GM23248 (cell line): ENCODE measurements at regions not wholly inside any gene's neighbourhood (a gene's known extent, or its start where the extent isn't known, plus 50 kb on each side); places are given as distances from the start of the nearest gene placed in this dataset.
"Not testable (repeated sequence)": the region's sequence is repeated elsewhere in the genome, so short reads cannot be mapped to it uniquely, and the experiment has no call there.

ENCODE experiments used
- DNase-seq: peaks from one replicate; pipeline ENCODE4 v3.0.0-alpha.2; 2015
- H2AFZ ChIP-seq: fragments of 200-600 bp; sonication (generic); 2 replicates; pipeline ENCODE4 v1.6.1; 2016; ENCODE audit warnings: antibody characterized with exemption
- H3F3A ChIP-seq: fragments of 200-600 bp; sonication (generic); 2 replicates; pipeline ENCODE4 v1.6.1; 2016; ENCODE audit warnings: mild to moderate bottlenecking, antibody characterized with exemption, mixed run types; ENCODE audit not compliant: insufficient read depth
- H3K27ac ChIP-seq: fragments of 200-600 bp; sonication (generic); 2 replicates; pipeline ENCODE4 v1.5.1; 2016; ENCODE audit warnings: mild to moderate bottlenecking
- H3K27me3 ChIP-seq: fragments of 200-600 bp; sonication (generic); replicated peaks from 2 replicates; pipeline ENCODE4 v1.6.1; 2016; ENCODE audit warnings: mild to moderate bottlenecking; ENCODE audit not compliant: insufficient read depth
- H3K36me3 ChIP-seq: fragments of 200-600 bp; sonication (generic); 2 replicates; pipeline ENCODE4 v1.6.1; 2016; ENCODE audit warnings: low read depth, mild to moderate bottlenecking
- H3K4me1 ChIP-seq: fragments of 200-600 bp; sonication (generic); 2 replicates; pipeline ENCODE4 v1.6.1; 2016; ENCODE audit warnings: mild to moderate bottlenecking; ENCODE audit not compliant: insufficient read depth
- H3K4me2 ChIP-seq: fragments of 200-600 bp; sonication (generic); one replicate; pipeline ENCODE4 v1.6.1; 2016; ENCODE audit warnings: mild to moderate bottlenecking; ENCODE audit not compliant: unreplicated experiment
- H3K4me3 ChIP-seq: fragments of 200-600 bp; sonication (generic); 2 replicates; pipeline ENCODE4 v1.5.1; 2016; ENCODE audit warnings: mild to moderate bottlenecking
- H3K79me2 ChIP-seq: fragments of 200-600 bp; sonication (generic); 2 replicates; pipeline ENCODE4 v1.6.1; 2016; ENCODE audit warnings: mild to moderate bottlenecking; ENCODE audit not compliant: insufficient read depth
- H3K9ac ChIP-seq: fragments of 200-600 bp; sonication (generic); 2 replicates; pipeline ENCODE4 v1.6.1; 2016; ENCODE audit warnings: mild to moderate bottlenecking
- H3K9me2 ChIP-seq: fragments of 200-600 bp; sonication (generic); 2 replicates; pipeline ENCODE4 v1.6.1; 2016; ENCODE audit warnings: mixed run types, mild to moderate bottlenecking, moderate library complexity; ENCODE audit not compliant: insufficient read depth
- H3K9me3 ChIP-seq: fragments of 200-600 bp; sonication (generic); one replicate; pipeline ENCODE4 v1.6.1; 2017; ENCODE audit warnings: low read depth
- H4K20me1 ChIP-seq: fragments of 200-600 bp; sonication (generic); 2 replicates; pipeline ENCODE4 v1.6.0; 2016; ENCODE audit not compliant: insufficient read depth
- EZH2 ChIP-seq: fragments of 200-600 bp; sonication (generic); IDR thresholded peaks from 2 replicates; pipeline ENCODE4 v1.6.1; 2018; ENCODE audit warnings: antibody characterized with exemption, mild to moderate bottlenecking; ENCODE audit not compliant: insufficient read depth, poor library complexity, severe bottlenecking
- EZH2phosphoT487 ChIP-seq: fragments of 200-600 bp; sonication (generic); IDR thresholded peaks from 2 replicates; pipeline ENCODE4 v1.6.1; 2018; ENCODE audit warnings: antibody characterized with exemption, moderate library complexity, mild to moderate bottlenecking, low read depth; ENCODE audit not compliant: insufficient read depth
- WGBS, 2 experiments: methylation state at CpG; one replicate each; pipeline ENCODE4 v1.1.6; 2015 to 2017; ENCODE audit warnings: low lambda C conversion rate in 2 of 2, low coverage in 1 of 2; ENCODE audit errors: missing lambda C conversion rate in 2 of 2; 5-methylcytosine and 5-hydroxymethylcytosine counted together
- in situ Hi-C: fragments of 300-500 bp; cut with MboI; formaldehyde crosslinking; loops from 2 replicates; pipeline ENCODE4 v1.15.0; 2020

DNA sequence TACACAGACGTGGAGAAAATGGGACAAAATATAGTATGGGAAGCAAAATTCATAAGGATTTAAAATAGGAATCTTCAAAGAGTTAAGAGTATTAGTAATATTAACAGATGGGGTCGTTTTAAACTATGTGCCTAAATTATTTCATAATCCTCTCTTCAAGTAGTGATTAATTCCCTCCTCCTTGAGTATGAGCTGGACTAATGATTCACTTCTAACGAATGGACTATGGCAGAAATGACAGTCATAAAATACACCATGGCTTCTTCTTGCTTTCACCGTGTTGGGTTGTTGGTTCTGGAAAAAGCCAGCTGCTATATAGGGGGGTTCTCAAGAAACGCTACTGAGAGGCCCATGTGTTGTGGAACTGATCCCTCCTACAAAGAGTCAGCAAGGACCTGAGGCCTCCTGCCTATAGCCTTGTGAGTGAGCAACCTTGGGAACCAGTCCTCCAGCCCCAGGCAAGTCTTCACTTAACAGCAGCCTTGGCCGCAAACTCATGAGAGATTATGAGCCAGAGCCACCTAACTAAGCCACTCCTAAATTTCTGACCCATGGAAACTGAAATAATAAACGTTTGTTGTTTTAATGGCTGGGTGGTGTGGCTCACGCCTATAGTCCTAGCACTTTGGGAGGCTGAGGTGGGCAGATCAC is 64.8 kb upstream of the ABHD2 start:
- no peak overlapping the region for H2AFZ ChIP-seq
- 36 to 37% methylated on average over 8 of the region's 8 CpGs for WGBS, 2 experiments

DNA sequence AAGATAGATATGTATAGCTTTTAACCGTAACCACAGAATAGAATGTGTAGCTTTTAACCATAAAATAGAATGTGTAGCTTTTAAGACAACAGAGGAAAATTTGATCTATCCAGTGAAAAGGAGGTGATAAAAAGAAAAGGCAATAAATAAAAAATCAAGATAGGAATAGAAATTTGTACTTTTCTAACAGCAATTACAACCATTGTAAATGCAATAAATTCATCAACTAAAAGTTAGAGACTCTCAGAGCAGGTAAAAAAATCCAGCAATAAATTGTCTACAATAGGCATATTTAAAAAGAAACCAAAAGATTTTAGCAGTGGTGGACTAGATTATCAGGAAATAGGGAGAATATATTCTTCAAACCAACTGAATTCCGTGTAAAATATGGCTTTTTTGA is 63.8 kb upstream of the ABHD2 start:
- DNase-seq: no peak
- Histone ChIP-seq H3K4me2 (no peak overlapping the region), H3K27ac (no peak overlapping the region), H3F3A (0 out of 2 replicates have a peak, but pooled peaks cover 12% of the 10 kb centered on the region), H3K9me3 (no peaks in the 10 kb centered on the region), H3K36me3 (no peaks in the 10 kb centered on the region), H3K27me3 (no peaks in the 10 kb centered on the region), H3K9ac (no peak overlapping the region), H4K20me1 (no peaks in the 10 kb centered on the region), H3K9me2 (no peaks in the 10 kb centered on the region), H3K79me2 (no peaks in the 10 kb centered on the region), H3K4me3 (no peak overlapping the region), H2AFZ (no peak overlapping the region), H3K4me1 (peaks cover 21% of the 10 kb centered on the region)
- in situ Hi-C loops: loop anchor here (25.0 kb wide), 1 partner anchor 362 kb away; no protein-coding TSS in a partner anchor
- WGBS, 2 experiments: 61 to 71% methylated on average over 2 of the region's 2 CpGs
- no peak for TF ChIP-seq EZH2
- TF ChIP-seq EZH2phosphoT487: no peak

More for the DNA sequence above, 64.8 kb upstream of the ABHD2 start:
- peak overlapping the region; percentile 27 for H3K27ac ChIP-seq
- in situ Hi-C loops: loop anchor here (25.0 kb wide), 1 partner anchor 361 kb away; no protein-coding TSS in a partner anchor
- H3K9me3 ChIP-seq: no peaks in the 10 kb centered on the region
- peak; percentile 84 for DNase-seq
- no peak for TF ChIP-seq EZH2phosphoT487
- TF ChIP-seq EZH2: no peak
- no peaks in the 10 kb centered on the region for H3K9me2 ChIP-seq
- H4K20me1 ChIP-seq: no peaks in the 10 kb centered on the region
- H3F3A ChIP-seq: 0 out of 2 replicates have a peak, but pooled peaks cover 18% of the 10 kb centered on the region
- no peaks in the 10 kb centered on the region for H3K36me3 ChIP-seq
- no peak overlapping the region for H3K4me3 ChIP-seq
- H3K4me1 ChIP-seq: peaks cover 30% of the 10 kb centered on the region
- no peaks in the 10 kb centered on the region for H3K79me2 ChIP-seq
- H3K4me2 ChIP-seq: no peak overlapping the region
- H3K9ac ChIP-seq: no peak overlapping the region
- H3K27me3 ChIP-seq: no peaks in the 10 kb centered on the region

DNA sequence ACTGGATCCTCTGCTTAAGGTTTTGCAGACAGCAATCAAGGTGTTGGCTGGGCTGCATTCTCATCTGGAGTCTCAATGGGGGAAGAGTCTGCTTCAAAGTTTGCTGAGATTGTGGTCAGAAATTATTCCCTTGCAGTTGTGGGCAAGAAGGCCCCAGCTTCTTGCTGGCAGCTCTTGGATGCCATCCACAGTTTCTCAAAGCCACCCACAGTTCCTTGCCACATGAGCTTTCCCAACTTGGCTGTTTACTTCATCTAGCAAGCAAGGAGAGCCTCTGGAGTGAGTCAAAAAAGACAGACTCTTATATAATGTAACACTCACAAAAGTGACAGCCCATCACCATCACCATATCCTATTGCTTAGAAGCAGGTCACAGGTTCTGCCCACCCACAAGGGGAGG is 62.1 kb upstream of the ABHD2 start:
- Histone ChIP-seq H3K27me3 (no peaks in the 10 kb centered on the region), H3K9me2 (no peaks in the 10 kb centered on the region), H3K4me1 (peaks cover 20% of the 10 kb centered on the region), H3K4me3 (no peak overlapping the region), H3K4me2 (no peak overlapping the region), H3K9ac (no peak overlapping the region), H3K27ac (no peak overlapping the region), H3F3A (0 out of 2 replicates have a peak, but pooled peaks cover 10% of the 10 kb centered on the region), H3K9me3 (no peaks in the 10 kb centered on the region), H4K20me1 (no peaks in the 10 kb centered on the region), H3K79me2 (no peaks in the 10 kb centered on the region), H3K36me3 (no peaks in the 10 kb centered on the region), H2AFZ (no peak overlapping the region)
- DNase-seq: no peak
- TF ChIP-seq EZH2 (no peak), EZH2phosphoT487 (no peak)
- in situ Hi-C loops: no loop called here

DNA sequence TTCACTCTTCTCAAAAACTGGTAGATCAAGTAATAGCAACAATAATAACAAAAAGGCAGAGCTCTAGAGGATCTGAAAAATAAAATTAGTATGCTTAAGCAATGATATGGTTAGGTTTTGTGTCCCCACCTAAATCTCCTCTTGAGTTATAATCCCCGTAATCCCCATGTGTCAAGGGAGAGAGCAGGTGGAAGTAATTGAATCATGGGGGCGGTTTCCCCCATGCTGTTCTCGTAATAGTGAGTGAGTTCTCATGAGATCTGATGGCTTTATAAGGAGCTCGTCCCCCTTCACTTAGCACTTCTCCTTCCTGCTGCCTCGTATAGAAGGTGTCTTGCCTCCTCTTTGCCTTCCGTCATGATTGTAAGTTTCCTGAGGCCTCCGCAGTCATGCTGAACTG is 60.2 kb upstream of the ABHD2 start:
- Histone ChIP-seq H3K27ac (no peak overlapping the region), H3K4me3 (no peak overlapping the region), H3K9me3 (no peaks in the 10 kb centered on the region), H3K4me1 (peaks cover 14% of the 10 kb centered on the region), H3K9ac (no peak overlapping the region), H2AFZ (no peak overlapping the region), H3K79me2 (no peaks in the 10 kb centered on the region), H3K4me2 (no peak overlapping the region), H3K27me3 (no peaks in the 10 kb centered on the region), H3K9me2 (no peaks in the 10 kb centered on the region), H4K20me1 (no peaks in the 10 kb centered on the region), H3F3A (0 out of 2 replicates have a peak, but pooled peaks cover 5% of the 10 kb centered on the region), H3K36me3 (no peaks in the 10 kb centered on the region)
- 72 to 74% methylated on average over 7 of the region's 7 CpGs for WGBS, 2 experiments
- no peak for DNase-seq
- in situ Hi-C loops: no loop called here
- TF ChIP-seq EZH2phosphoT487: no peak
- no peak for TF ChIP-seq EZH2

DNA sequence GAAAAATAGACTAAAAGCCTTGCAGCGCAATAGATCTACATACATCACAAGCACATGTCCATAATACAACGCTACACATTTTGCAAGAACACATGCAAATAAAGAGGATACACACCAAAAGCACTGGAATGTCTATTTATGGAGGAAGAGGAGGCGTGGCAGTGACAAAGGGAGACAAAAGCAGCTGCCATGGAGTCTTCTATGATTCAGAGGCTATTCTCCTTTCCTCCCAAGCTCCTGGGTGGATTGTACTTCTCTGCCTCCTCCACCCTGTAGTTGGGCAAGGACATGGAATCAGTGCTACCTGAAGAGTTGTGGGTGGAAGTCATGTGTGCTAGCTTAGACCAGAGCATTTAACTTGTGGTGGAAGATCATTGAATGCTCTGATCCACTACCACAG is 57.9 kb upstream of the ABHD2 start:
- Histone ChIP-seq H3K9me2 (no peaks in the 10 kb centered on the region), H2AFZ (no peak overlapping the region)

DNA sequence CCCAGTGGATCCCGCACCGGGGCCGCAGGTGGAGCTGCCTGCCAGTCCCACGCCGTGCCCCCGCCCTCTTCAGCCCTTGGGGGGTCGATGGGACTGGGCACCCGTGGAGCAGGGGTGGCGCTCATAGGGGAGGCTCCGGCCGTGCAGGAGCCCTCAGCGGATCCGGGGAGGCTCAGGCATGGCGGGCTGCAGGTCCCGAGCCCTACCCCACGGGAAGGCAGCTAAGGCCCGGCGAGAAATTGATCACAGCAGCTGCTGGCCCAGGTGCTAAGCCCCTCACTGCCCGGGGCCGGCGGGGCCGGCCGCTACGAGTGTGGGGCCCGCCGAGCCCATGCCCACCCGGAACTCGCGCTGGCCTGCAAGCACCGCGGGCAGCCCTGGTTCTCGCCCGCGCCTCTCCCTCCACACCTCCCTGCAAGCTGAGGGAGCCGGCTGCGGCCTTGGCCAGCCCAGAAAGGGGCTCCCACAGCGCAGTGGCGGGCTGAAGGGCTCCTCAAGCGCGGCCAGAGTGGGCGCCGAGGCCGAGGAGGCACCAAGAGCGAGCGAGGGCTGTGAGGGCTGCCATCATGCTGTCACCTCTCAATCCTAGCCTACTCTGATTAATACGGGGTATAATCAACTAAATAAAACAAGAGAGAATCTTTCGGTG is 56.5 kb upstream of the ABHD2 start:
- H3F3A ChIP-seq, H3K9me2 ChIP-seq, H4K20me1 ChIP-seq, H3K27ac ChIP-seq, H3K4me1 ChIP-seq, DNase-seq, H3K36me3 ChIP-seq, H3K27me3 ChIP-seq, H3K79me2 ChIP-seq, in situ Hi-C loops, H3K9me3 ChIP-seq, H3K9ac ChIP-seq, H2AFZ ChIP-seq, H3K4me3 ChIP-seq, H3K4me2 ChIP-seq: not testable (repeated sequence)
- WGBS, 2 experiments: 91% methylated on average over 25 to 45 of the region's 47 CpGs

More for the DNA sequence above, 57.9 kb upstream of the ABHD2 start:
- no peak overlapping the region for H3K4me2 ChIP-seq
- 0 out of 2 replicates have a peak, but pooled peaks cover 5% of the 10 kb centered on the region for H3F3A ChIP-seq
- H3K79me2 ChIP-seq: no peaks in the 10 kb centered on the region
- H3K36me3 ChIP-seq: no peaks in the 10 kb centered on the region
- no peaks in the 10 kb centered on the region for H3K27me3 ChIP-seq
- in situ Hi-C loops: no loop called here
- 87 to 90% methylated on average over 3 of the region's 3 CpGs for WGBS, 2 experiments
- no peak overlapping the region for H3K4me3 ChIP-seq
- DNase-seq: peak; percentile 46
- no peaks in the 10 kb centered on the region for H3K9me3 ChIP-seq
- H3K27ac ChIP-seq: no peak overlapping the region
- no peaks in the 10 kb centered on the region for H4K20me1 ChIP-seq
- TF ChIP-seq EZH2: no peak
- TF ChIP-seq EZH2phosphoT487: no peak
- 0 out of 2 replicates have a peak, but pooled peaks cover 5% of the 10 kb centered on the region for H3K4me1 ChIP-seq
- H3K9ac ChIP-seq: no peak overlapping the region
